Duodenal mucosa (tissue), 2 donors: ENCODE measurements at regions not wholly inside any gene's neighbourhood (a gene's known extent, or its start where the extent isn't known, plus 50 kb on each side); places are given as distances from the start of the nearest gene placed in this dataset.
"Not testable (repeated sequence)": the region's sequence is repeated elsewhere in the genome, so short reads cannot be mapped to it uniquely, and the experiment has no call there.

Source experiments
- H3K27ac ChIP-seq: one replicate; pipeline ENCODE4 v1.7.0; 2013; ENCODE audit warnings: low read depth, low read length
- H3K27me3 ChIP-seq, 2 donors: one replicate each; pipeline ENCODE4 v1.7.0; 2013; ENCODE audit warnings: low read length in 2 of 2, control low read depth in 1 of 2; ENCODE audit not compliant: insufficient read depth in 2 of 2, control insufficient read depth in 1 of 2
- H3K36me3 ChIP-seq, 2 donors: one replicate each; pipeline ENCODE4 v1.7.0; 2013; ENCODE audit warnings: low read length in 2 of 2, control low read depth in 1 of 2; ENCODE audit not compliant: insufficient read depth in 2 of 2, control insufficient read depth in 1 of 2
- H3K4me1 ChIP-seq, 2 donors: one replicate each; pipeline ENCODE4 v1.7.0; 2013; ENCODE audit warnings: low read length in 2 of 2, control low read depth in 1 of 2; ENCODE audit not compliant: insufficient read depth in 2 of 2, control insufficient read depth in 1 of 2
- H3K4me3 ChIP-seq, 2 donors: one replicate each; pipeline ENCODE4 v1.7.0; 2013; ENCODE audit warnings: low read length in 2 of 2, low read depth in 1 of 2
- H3K9ac ChIP-seq, 2 donors: one replicate each; pipeline ENCODE4 v1.7.0; 2013; ENCODE audit warnings: low read length in 2 of 2, low read depth in 1 of 2
- H3K9me3 ChIP-seq, 2 donors: one replicate each; pipeline ENCODE4 v1.7.0; 2013; ENCODE audit warnings: low read length in 2 of 2, control low read depth in 1 of 2; ENCODE audit not compliant: control insufficient read depth in 1 of 2

GRCh38 chr15:26056766-26057165, 193.6 kb upstream of the ATP10A start:
- H3K36me3 ChIP-seq, H3K4me1 ChIP-seq, H3K4me3 ChIP-seq, H3K27me3 ChIP-seq, H3K27ac ChIP-seq, H3K9me3 ChIP-seq, H3K9ac ChIP-seq: not testable (repeated sequence)

GRCh38 chr15:26051761-26052675, 188.9 kb upstream of the ATP10A start:
- Histone ChIP-seq H3K27me3 (no peaks in the 10 kb centered on the region), H3K9ac (no peak overlapping the region), H3K4me1 (no peaks in the 10 kb centered on the region), H3K36me3 (no peaks in the 10 kb centered on the region), H3K4me3 (no peak overlapping the region), H3K9me3 (peaks cover 4 to 13% of the 10 kb centered on the region in 2 donors), H3K27ac (no peak overlapping the region)

GRCh38 chr15:26050984-26051383, 187.9 kb upstream of the ATP10A start:
- Histone ChIP-seq H3K4me3 (no peak overlapping the region), H3K36me3 (no peaks in the 10 kb centered on the region), H3K27me3 (no peaks in the 10 kb centered on the region), H3K4me1 (no peaks in the 10 kb centered on the region), H3K9ac (no peak overlapping the region), H3K27ac (no peak overlapping the region), H3K9me3 (peaks cover 4 to 16% of the 10 kb centered on the region in 2 donors)

- peaks cover 4 to 16% of the 10 kb centered on the region in 2 donors for H3K9me3 ChIP-seq
- no peak overlapping the region for H3K9ac ChIP-seq
- no peaks in the 10 kb centered on the region for H3K27me3 ChIP-seq
- H3K27ac ChIP-seq = no peak overlapping the region
- no peak overlapping the region for H3K4me3 ChIP-seq
- no peaks in the 10 kb centered on the region for H3K4me1 ChIP-seq
- no peaks in the 10 kb centered on the region for H3K36me3 ChIP-seq
Measured at GRCh38 chr15:26049900-26050657, 187.0 kb upstream of the ATP10A start.

- Histone ChIP-seq H3K4me1 (no peaks in the 10 kb centered on the region), H3K4me3 (no peak overlapping the region), H3K9me3 (peaks cover 8 to 16% of the 10 kb centered on the region in 2 donors), H3K27me3 (no peaks in the 10 kb centered on the region), H3K27ac (no peak overlapping the region), H3K36me3 (no peaks in the 10 kb centered on the region), H3K9ac (no peak overlapping the region)
Measured at GRCh38 chr15:26048669-26049068, 185.5 kb upstream of the ATP10A start.

GRCh38 chr15:26045516-26045915, 182.4 kb upstream of the ATP10A start:
- H3K27me3 ChIP-seq = no peaks in the 10 kb centered on the region
- no peaks in the 10 kb centered on the region for H3K4me1 ChIP-seq
- peaks cover 8 to 16% of the 10 kb centered on the region in 2 donors for H3K9me3 ChIP-seq
- no peak overlapping the region for H3K27ac ChIP-seq
- no peak overlapping the region for H3K4me3 ChIP-seq
- H3K36me3 ChIP-seq = no peaks in the 10 kb centered on the region
- no peak overlapping the region for H3K9ac ChIP-seq

- Histone ChIP-seq H3K9me3 (peaks cover 8 to 9% of the 10 kb centered on the region in 2 donors), H3K9ac (no peak overlapping the region), H3K27me3 (no peaks in the 10 kb centered on the region), H3K27ac (no peak overlapping the region), H3K4me1 (no peaks in the 10 kb centered on the region), H3K4me3 (no peak overlapping the region), H3K36me3 (no peaks in the 10 kb centered on the region)
Measured at GRCh38 chr15:26043018-26043417, 179.9 kb upstream of the ATP10A start.

- H3K36me3 ChIP-seq = no peaks in the 10 kb centered on the region
- H3K9ac ChIP-seq = no peak overlapping the region
- H3K27me3 ChIP-seq = no peaks in the 10 kb centered on the region
- H3K9me3 ChIP-seq = peaks cover 0 to 8% of the 10 kb centered on the region in 2 donors
- no peak overlapping the region for H3K4me3 ChIP-seq
- H3K4me1 ChIP-seq = no peaks in the 10 kb centered on the region
- H3K27ac ChIP-seq = no peak overlapping the region
Measured at GRCh38 chr15:26038693-26039092, 175.6 kb upstream of the ATP10A start.

GRCh38 chr15:26037369-26037768, 174.2 kb upstream of the ATP10A start:
- Histone ChIP-seq H3K9ac (no peak overlapping the region), H3K9me3 (peaks cover 0 to 11% of the 10 kb centered on the region in 2 donors), H3K27ac (no peak overlapping the region), H3K36me3 (no peaks in the 10 kb centered on the region), H3K27me3 (no peaks in the 10 kb centered on the region), H3K4me1 (no peaks in the 10 kb centered on the region), H3K4me3 (no peak overlapping the region)

GRCh38 chr15:26033493-26033892, 170.4 kb upstream of the ATP10A start:
- H3K9me3 ChIP-seq = peaks cover 0 to 12% of the 10 kb centered on the region in 2 donors
- no peaks in the 10 kb centered on the region for H3K27me3 ChIP-seq
- H3K9ac ChIP-seq = no peak overlapping the region
- no peak overlapping the region for H3K4me3 ChIP-seq
- no peaks in the 10 kb centered on the region for H3K4me1 ChIP-seq
- H3K27ac ChIP-seq = no peak overlapping the region
- H3K36me3 ChIP-seq = no peaks in the 10 kb centered on the region
